ENCODE measurements at regions not wholly inside any gene's neighbourhood (a gene's known extent, or its start where the extent isn't known, plus 50 kb on each side); places are given as distances from the start of the nearest gene placed in this dataset.

GRCh38 chr11:37506531-37506930 lies 908.5 kb upstream of the RAG2 start:
- H3K79me2 ChIP-seq (ENCODE audit: insufficient read depth, low read length): no peaks in the 10 kb centered on the region
- H3K4me1 ChIP-seq (ENCODE audit: insufficient read depth, low read length): no peaks in the 10 kb centered on the region; the same call in 1 of the 2 replicates
- peaks cover 0 to 4% of the 10 kb centered on the region in 2 experiments; a peak in 3 of 5 replicates for H3K9me3 Mint-ChIP-seq
- no peak overlapping the region for H3K23ac ChIP-seq (ENCODE audit: insufficient read length, low read depth, low read length)
- H2BK20ac ChIP-seq (ENCODE audit: low read depth, low read length, poor library complexity, severe bottlenecking): no peak overlapping the region
- no peaks in the 10 kb centered on the region for H3K23me2 ChIP-seq (ENCODE audit: insufficient read length, low read depth, low read length, poor library complexity, severe bottlenecking)
- H3K4me3 Mint-ChIP-seq: no peak overlapping the region
- no peaks in the 10 kb centered on the region for H3K9me3 ChIP-seq (ENCODE audit: control insufficient read depth, low read depth, low read length)
- no peaks in the 10 kb centered on the region for H3K27me3 Mint-ChIP-seq (ENCODE audit: low read depth)
- H4K20me1 ChIP-seq (ENCODE audit: control insufficient read depth, insufficient read depth, insufficient read length): no peaks in the 10 kb centered on the region
- H4K91ac ChIP-seq (ENCODE audit: insufficient read length, low read depth, low read length): no peak overlapping the region
- no peak overlapping the region for H3K56ac ChIP-seq (ENCODE audit: insufficient read length, low read depth, low read length)
- H4K5ac ChIP-seq (ENCODE audit: insufficient read length, low read depth, low read length): no peak overlapping the region
- H2AFZ ChIP-seq (ENCODE audit: low read length): no peak overlapping the region
- peaks cover 41 to 42% of the 10 kb centered on the region in 2 experiments for H3K4me1 Mint-ChIP-seq
- H3K27ac ChIP-seq (ENCODE audit: insufficient read length, low read depth, low read length): no peak overlapping the region
- no peak overlapping the region for H3K9ac ChIP-seq (ENCODE audit: extremely low read depth, insufficient read length, low read length)
- DNase-seq: no peak
- H3T11ph ChIP-seq (ENCODE audit: low read length): no peak overlapping the region
- WGBS (ENCODE audit: extremely low coverage, insufficient read length, low lambda C conversion rate): no CpG with 5 or more reads among the region's 4 CpGs
- H4K8ac ChIP-seq (replicated peaks; ENCODE audit: insufficient read length, low read depth, low read length): no peak overlapping the region
- no peak overlapping the region for H2BK15ac ChIP-seq (ENCODE audit: low read depth, low read length)
- no peak overlapping the region for H2AK5ac ChIP-seq (ENCODE audit: insufficient read length, low read length)
- no peak overlapping the region for H3K14ac ChIP-seq (ENCODE audit: insufficient read depth, low read length)
- H2BK5ac ChIP-seq (ENCODE audit: insufficient read length, low read length): no peak overlapping the region
- no peak overlapping the region for H3K4me2 ChIP-seq (ENCODE audit: insufficient read depth, insufficient read length, low read length)
- no peak overlapping the region for H3K18ac ChIP-seq (ENCODE audit: insufficient read length, low read depth, low read length)
- H3K4ac ChIP-seq (ENCODE audit: low read depth, low read length): no peak overlapping the region
- no peaks in the 10 kb centered on the region for H3K27me3 ChIP-seq (ENCODE audit: insufficient read depth, low read length)
- H2BK120ac ChIP-seq (ENCODE audit: low read depth, low read length, poor library complexity, severe bottlenecking): no peak overlapping the region
- peak overlapping the region in 2 of 3 experiments; percentile 31 to 95; a peak in 2 of 7 replicates for H3K27ac Mint-ChIP-seq
- no peak overlapping the region for H2BK12ac ChIP-seq (ENCODE audit: insufficient read length, low read depth, low read length)
- H3K79me1 ChIP-seq (ENCODE audit: insufficient read depth, low read depth, low read length, poor library complexity, severe bottlenecking): no peaks in the 10 kb centered on the region
- no peak for TF ChIP-seq CTCF (conservative IDR thresholded peaks at IDR 0.05)
- H3K36me3 Mint-ChIP-seq (ENCODE audit: insufficient read depth in 1 of 3, low read depth in 3 of 3): peaks cover 0 to 23% (median 4%) of the 10 kb centered on the region in 3 experiments; a peak in 4 of 7 replicates
